Activated naive CD4-positive, alpha-beta T cell treated with anti-CD3 and anti-CD28 coated beads for 36 hours (primary cell): ENCODE measurements at regions not wholly inside any gene's neighbourhood (a gene's known extent, or its start where the extent isn't known, plus 50 kb on each side); places are given as distances from the start of the nearest gene placed in this dataset.

Experiments used
- CTCF ChIA-PET: fragments of 350-600 bp; sonication (Branson Sonifier 250); formaldehyde crosslinking; loops from one replicate; lab custom pipeline; 2021; ENCODE audit warnings: antibody characterized with exemption; lab: Charles Lee
- DNase-seq: peaks from one replicate; pipeline ENCODE4 v3.0.0-alpha.2; 2020
- H3K27ac Mint-ChIP-seq: one replicate; pipeline ENCODE4 v1.8.0; 2021; ENCODE audit warnings: mild to moderate bottlenecking, mixed read lengths
- H3K27me3 Mint-ChIP-seq: one replicate; pipeline ENCODE4 v1.8.0; 2021; ENCODE audit warnings: low read depth, mixed read lengths
- H3K36me3 Mint-ChIP-seq: one replicate; pipeline ENCODE4 v1.8.0; 2021; ENCODE audit warnings: low read depth, mixed read lengths
- H3K4me1 Mint-ChIP-seq: one replicate; pipeline ENCODE4 v1.8.0; 2021; ENCODE audit warnings: low read depth, mixed read lengths
- H3K4me3 Mint-ChIP-seq: one replicate; pipeline ENCODE4 v1.8.0; 2021; ENCODE audit warnings: mild to moderate bottlenecking, moderate library complexity, mixed read lengths
- H3K9me3 Mint-ChIP-seq: one replicate; pipeline ENCODE4 v1.8.0; 2021; ENCODE audit warnings: mixed read lengths
- intact Hi-C: fragments of 100-400 bp; cut with micrococcal nuclease; formaldehyde crosslinking; loops from one replicate; pipeline ENCODE4 v1.15.1; 2023

- no peaks in the 10 kb centered on the region for H3K4me1 Mint-ChIP-seq
- no peaks in the 10 kb centered on the region for H3K36me3 Mint-ChIP-seq
- no peaks in the 10 kb centered on the region for H3K27me3 Mint-ChIP-seq
- CTCF ChIA-PET, result no interaction called here
- no peak overlapping the region for H3K27ac Mint-ChIP-seq
- peaks cover 4% of the 10 kb centered on the region for H3K9me3 Mint-ChIP-seq
- no peak overlapping the region for H3K4me3 Mint-ChIP-seq
- no peak for DNase-seq
- intact Hi-C loops, result no loop called here
These were observed 353.9 kb upstream of the ZNF608 start for GRCh38 chr5:125100342-125100741.

GRCh38 chr5:125100951-125101350 is 354.5 kb upstream of the ZNF608 start:
- H3K27me3 Mint-ChIP-seq, result no peaks in the 10 kb centered on the region
- peaks cover 3% of the 10 kb centered on the region for H3K9me3 Mint-ChIP-seq
- no peak for DNase-seq
- H3K4me3 Mint-ChIP-seq, result no peak overlapping the region
- H3K4me1 Mint-ChIP-seq, result no peaks in the 10 kb centered on the region
- CTCF ChIA-PET, result no interaction called here
- intact Hi-C loops, result no loop called here
- no peak overlapping the region for H3K27ac Mint-ChIP-seq
- no peaks in the 10 kb centered on the region for H3K36me3 Mint-ChIP-seq

GRCh38 chr5:125103459-125103858 is 357.0 kb upstream of the ZNF608 start:
- intact Hi-C loops, result no loop called here
- Mint-ChIP-seq H3K9me3 (no peaks in the 10 kb centered on the region), H3K36me3 (no peaks in the 10 kb centered on the region), H3K4me3 (no peak overlapping the region), H3K4me1 (no peaks in the 10 kb centered on the region), H3K27ac (no peak overlapping the region), H3K27me3 (no peaks in the 10 kb centered on the region)
- DNase-seq, result no peak
- CTCF ChIA-PET, result no interaction called here

GRCh38 chr5:125106271-125106670 is 359.8 kb upstream of the ZNF608 start:
- no peak for DNase-seq
- CTCF ChIA-PET, result no interaction called here
- Mint-ChIP-seq H3K4me3 (no peak overlapping the region), H3K36me3 (no peaks in the 10 kb centered on the region), H3K27me3 (no peaks in the 10 kb centered on the region), H3K27ac (no peak overlapping the region), H3K9me3 (peaks cover 5% of the 10 kb centered on the region), H3K4me1 (no peaks in the 10 kb centered on the region)
- intact Hi-C loops, result no loop called here

- H3K4me3 Mint-ChIP-seq, result no peak overlapping the region
- no peaks in the 10 kb centered on the region for H3K27me3 Mint-ChIP-seq
- intact Hi-C loops, result no loop called here
- DNase-seq, result no peak
- peaks cover 9% of the 10 kb centered on the region for H3K9me3 Mint-ChIP-seq
- H3K27ac Mint-ChIP-seq, result no peak overlapping the region
- H3K36me3 Mint-ChIP-seq, result no peaks in the 10 kb centered on the region
- CTCF ChIA-PET, result interaction anchor here (1.3 kb wide), 1 partner anchor 97 kb away, joined by 3 read pairs; no protein-coding TSS in a partner anchor
- H3K4me1 Mint-ChIP-seq, result no peaks in the 10 kb centered on the region
These were observed 360.4 kb upstream of the ZNF608 start for GRCh38 chr5:125106881-125107280.

GRCh38 chr5:125109293-125109692 is 362.9 kb upstream of the ZNF608 start:
- H3K27ac Mint-ChIP-seq, result no peak overlapping the region
- DNase-seq, result no peak
- H3K27me3 Mint-ChIP-seq, result no peaks in the 10 kb centered on the region
- H3K36me3 Mint-ChIP-seq, result no peaks in the 10 kb centered on the region
- H3K4me3 Mint-ChIP-seq, result no peak overlapping the region
- intact Hi-C loops, result no loop called here
- H3K4me1 Mint-ChIP-seq, result no peaks in the 10 kb centered on the region
- peaks cover 9% of the 10 kb centered on the region for H3K9me3 Mint-ChIP-seq
- CTCF ChIA-PET, result no interaction called here

GRCh38 chr5:125109816-125110215 is 363.4 kb upstream of the ZNF608 start:
- intact Hi-C loops, result no loop called here
- no peak for DNase-seq
- no peaks in the 10 kb centered on the region for H3K36me3 Mint-ChIP-seq
- no peak overlapping the region for H3K27ac Mint-ChIP-seq
- H3K4me3 Mint-ChIP-seq, result no peak overlapping the region
- H3K27me3 Mint-ChIP-seq, result no peaks in the 10 kb centered on the region
- CTCF ChIA-PET, result no interaction called here
- peaks cover 9% of the 10 kb centered on the region for H3K9me3 Mint-ChIP-seq
- H3K4me1 Mint-ChIP-seq, result no peaks in the 10 kb centered on the region

- Mint-ChIP-seq H3K27ac (no peak overlapping the region), H3K27me3 (no peaks in the 10 kb centered on the region), H3K9me3 (peaks cover 9% of the 10 kb centered on the region), H3K4me1 (no peaks in the 10 kb centered on the region), H3K36me3 (no peaks in the 10 kb centered on the region), H3K4me3 (no peak overlapping the region)
- CTCF ChIA-PET, result no interaction called here
- no peak for DNase-seq
- intact Hi-C loops, result no loop called here
These were observed 365.8 kb upstream of the ZNF608 start for GRCh38 chr5:125112196-125112595.

- Mint-ChIP-seq H3K9me3 (peaks cover 9% of the 10 kb centered on the region), H3K36me3 (no peaks in the 10 kb centered on the region), H3K27me3 (no peaks in the 10 kb centered on the region), H3K27ac (no peak overlapping the region), H3K4me1 (no peaks in the 10 kb centered on the region), H3K4me3 (no peak overlapping the region)
- intact Hi-C loops, result no loop called here
- DNase-seq, result no peak
- CTCF ChIA-PET, result no interaction called here
These were observed 366.9 kb upstream of the ZNF608 start for GRCh38 chr5:125113328-125113727.

- no peaks in the 10 kb centered on the region for H3K36me3 Mint-ChIP-seq
- intact Hi-C loops, result no loop called here
- no peaks in the 10 kb centered on the region for H3K4me1 Mint-ChIP-seq
- H3K27me3 Mint-ChIP-seq, result no peaks in the 10 kb centered on the region
- H3K27ac Mint-ChIP-seq, result no peak overlapping the region
- no peak for DNase-seq
- H3K4me3 Mint-ChIP-seq, result no peak overlapping the region
- peaks cover 12% of the 10 kb centered on the region for H3K9me3 Mint-ChIP-seq
- CTCF ChIA-PET, result no interaction called here
These were observed 368.7 kb upstream of the ZNF608 start for GRCh38 chr5:125115195-125115525.

- CTCF ChIA-PET, result no interaction called here
- Mint-ChIP-seq H3K36me3 (no peaks in the 10 kb centered on the region), H3K27me3 (no peaks in the 10 kb centered on the region), H3K27ac (no peak overlapping the region), H3K4me1 (no peaks in the 10 kb centered on the region), H3K9me3 (peaks cover 4% of the 10 kb centered on the region), H3K4me3 (no peak overlapping the region)
- no peak for DNase-seq
- intact Hi-C loops, result no loop called here
These were observed 371.1 kb upstream of the ZNF608 start for GRCh38 chr5:125117566-125117965.

GRCh38 chr5:125120012-125120411 is 373.6 kb upstream of the ZNF608 start:
- intact Hi-C loops, result no loop called here
- H3K27me3 Mint-ChIP-seq, result no peaks in the 10 kb centered on the region
- no peaks in the 10 kb centered on the region for H3K36me3 Mint-ChIP-seq
- H3K27ac Mint-ChIP-seq, result no peak overlapping the region
- H3K9me3 Mint-ChIP-seq, result peaks cover 4% of the 10 kb centered on the region
- no peak for DNase-seq
- H3K4me1 Mint-ChIP-seq, result no peaks in the 10 kb centered on the region
- no peak overlapping the region for H3K4me3 Mint-ChIP-seq
- CTCF ChIA-PET, result no interaction called here

- DNase-seq, result no peak
- intact Hi-C loops, result no loop called here
- no peak overlapping the region for H3K27ac Mint-ChIP-seq
- H3K4me3 Mint-ChIP-seq, result no peak overlapping the region
- H3K4me1 Mint-ChIP-seq, result no peaks in the 10 kb centered on the region
- H3K36me3 Mint-ChIP-seq, result no peaks in the 10 kb centered on the region
- no peaks in the 10 kb centered on the region for H3K9me3 Mint-ChIP-seq
- CTCF ChIA-PET, result interaction anchor here (0.7 kb wide), 1 partner anchor 644 kb away, joined by 3 read pairs; no protein-coding TSS in a partner anchor
- H3K27me3 Mint-ChIP-seq, result no peaks in the 10 kb centered on the region
These were observed 378.8 kb upstream of the ZNF608 start for GRCh38 chr5:125125031-125125823.
